NCI-H2029 (cell line): ENCODE measurements at regions not wholly inside any gene's neighbourhood (a gene's known extent, or its start where the extent isn't known, plus 50 kb on each side); places are given as distances from the start of the nearest gene placed in this dataset.
"Not testable (repeated sequence)": the region's sequence is repeated elsewhere in the genome, so short reads cannot be mapped to it uniquely, and the experiment has no call there.

Experiments
- DNase-seq: peaks from one replicate; lab custom pipeline; 2025; lab: John Stamatoyannopoulos, UW

DNA sequence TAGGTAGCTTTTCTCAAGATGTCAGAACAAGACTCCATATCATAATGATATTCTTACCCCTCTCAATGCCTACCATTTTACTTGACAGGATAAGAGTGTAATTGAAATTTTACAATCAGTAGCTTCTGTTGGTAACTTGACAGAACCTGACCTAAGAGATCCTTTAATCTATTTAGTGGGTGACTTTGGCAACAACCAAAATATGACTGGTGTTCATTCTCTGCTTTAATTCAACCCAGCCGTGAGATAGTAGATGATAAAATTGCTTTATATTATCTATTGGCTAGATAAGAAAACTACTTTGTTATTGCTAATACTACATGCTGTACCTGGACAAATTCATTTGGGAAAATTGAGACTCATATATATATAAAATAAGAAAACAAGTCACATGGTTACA is 770.2 kb upstream of the NXPH2 start:
- DNase-seq = no peak

DNA sequence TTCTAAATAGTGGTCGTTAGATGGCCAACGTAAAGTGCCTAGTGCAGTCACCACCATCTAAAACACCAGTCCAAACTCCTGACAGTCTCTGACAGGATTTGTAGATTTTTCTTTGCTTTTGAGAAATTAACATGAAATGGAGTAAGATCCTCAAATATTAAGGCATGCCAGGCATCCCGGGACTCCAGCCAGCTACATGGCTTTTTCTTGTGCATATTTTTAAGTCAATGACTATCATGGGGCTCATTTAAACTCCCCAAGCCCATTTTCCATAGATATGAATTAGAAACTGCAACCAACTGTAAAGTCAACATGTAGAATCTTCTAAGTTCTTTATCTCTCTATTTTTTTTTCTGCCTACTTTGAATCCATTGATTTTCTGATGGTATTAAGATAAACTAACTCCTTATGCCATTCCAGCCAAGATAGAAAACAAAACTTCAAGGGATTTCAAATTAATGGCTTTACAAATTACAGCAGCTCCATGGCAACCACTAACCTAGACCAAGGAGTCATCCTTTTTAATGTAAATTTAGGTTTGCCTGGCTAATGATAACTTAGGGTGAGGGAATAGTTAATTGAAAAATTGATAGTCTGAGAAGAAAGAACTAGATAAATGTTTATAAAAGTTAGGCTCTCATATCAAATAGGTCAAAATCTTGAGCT is 764.1 kb upstream of the NXPH2 start:
- DNase-seq = no peak

DNA sequence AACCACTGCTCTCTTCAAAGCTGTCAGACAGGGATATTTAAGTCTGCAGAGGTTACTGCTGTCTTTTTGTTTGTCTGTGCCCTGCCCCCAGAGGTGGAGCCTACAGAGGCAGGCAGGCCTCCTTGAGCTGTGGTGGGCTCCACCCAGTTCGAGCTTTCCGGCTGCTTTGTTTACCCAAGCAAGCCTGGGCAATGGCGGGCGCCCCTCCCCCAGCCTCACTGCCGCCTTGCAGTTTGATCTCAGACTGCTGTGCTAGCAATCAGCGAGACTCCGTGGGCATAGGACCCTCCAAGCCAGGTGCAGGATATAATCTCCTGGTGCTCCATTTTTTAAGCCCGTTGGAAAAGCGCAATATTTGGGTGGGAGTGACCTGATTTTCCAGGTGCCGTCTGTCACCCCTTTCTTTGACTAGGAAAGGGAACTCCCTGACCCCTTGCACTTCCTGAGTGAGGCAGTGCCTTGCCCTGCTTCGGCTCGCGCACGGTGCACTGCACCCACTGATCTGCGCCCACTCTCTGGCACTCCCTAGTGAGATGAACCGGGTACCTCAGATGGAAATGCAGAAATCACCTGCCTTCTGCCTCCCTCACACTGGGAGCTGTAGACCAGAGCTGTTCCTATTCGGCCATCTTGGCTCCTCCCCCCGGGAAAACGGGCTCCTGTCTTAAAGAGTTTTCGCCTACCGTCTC is 758.3 kb upstream of the NXPH2 start:
- DNase-seq = not testable (repeated sequence)

DNA sequence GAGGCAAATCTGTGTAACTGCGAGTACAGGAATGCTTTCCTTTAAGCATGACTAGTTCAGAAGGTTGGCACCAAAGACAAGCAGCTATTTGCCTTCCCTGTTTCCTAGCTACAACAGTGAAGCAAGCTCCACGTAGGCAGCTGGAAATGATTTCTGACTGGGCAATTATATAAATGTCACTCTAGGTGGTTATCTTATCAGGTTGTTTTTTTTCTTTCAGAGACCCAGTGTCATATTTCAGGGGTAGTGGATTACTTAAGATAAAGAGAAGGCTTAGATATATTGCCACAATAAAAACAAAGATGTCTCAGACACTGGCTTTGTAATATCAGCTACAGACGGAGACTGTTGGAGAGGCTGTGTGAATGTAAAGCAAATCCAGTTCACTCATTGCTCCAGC is 748.9 kb upstream of the NXPH2 start:
- DNase-seq = no peak

DNA sequence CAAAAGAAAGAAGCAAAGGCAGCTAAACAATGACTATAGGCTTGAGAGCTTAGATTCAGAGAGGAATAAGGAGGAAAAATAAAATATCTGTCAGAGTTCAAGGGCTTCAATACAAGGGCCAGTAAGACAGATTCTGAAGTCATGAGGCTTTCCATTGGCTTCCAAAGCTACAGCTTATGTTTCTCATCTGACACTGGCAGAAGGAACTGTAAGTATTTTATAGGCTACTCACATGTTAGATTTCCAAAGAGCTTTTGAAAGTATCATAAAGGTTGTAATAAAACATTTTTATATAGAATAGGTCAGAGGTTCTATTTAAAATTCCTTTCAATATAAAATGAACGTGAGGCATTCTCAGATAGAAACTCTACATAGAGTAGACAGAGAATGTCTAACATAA is 746.6 kb upstream of the NXPH2 start:
- DNase-seq = no peak

DNA sequence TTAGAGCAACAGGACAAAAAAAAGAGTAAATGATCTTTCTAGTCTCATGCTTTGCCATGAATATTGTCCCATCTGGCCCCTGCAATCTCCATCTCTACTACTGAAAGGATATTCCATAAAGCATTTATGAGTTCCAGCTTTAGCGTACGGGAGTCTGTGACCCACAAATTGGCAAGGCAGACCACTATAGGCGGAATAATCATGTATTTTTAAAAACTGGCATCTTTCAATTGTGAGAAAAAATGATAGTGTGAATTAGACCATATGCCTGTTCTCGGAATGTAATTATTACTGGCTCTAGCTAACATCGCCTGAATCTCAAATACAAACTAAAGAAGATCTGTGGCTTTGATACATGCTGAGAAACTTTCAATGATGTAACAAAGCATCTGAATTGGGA is 738.1 kb upstream of the NXPH2 start:
- no peak for DNase-seq

DNA sequence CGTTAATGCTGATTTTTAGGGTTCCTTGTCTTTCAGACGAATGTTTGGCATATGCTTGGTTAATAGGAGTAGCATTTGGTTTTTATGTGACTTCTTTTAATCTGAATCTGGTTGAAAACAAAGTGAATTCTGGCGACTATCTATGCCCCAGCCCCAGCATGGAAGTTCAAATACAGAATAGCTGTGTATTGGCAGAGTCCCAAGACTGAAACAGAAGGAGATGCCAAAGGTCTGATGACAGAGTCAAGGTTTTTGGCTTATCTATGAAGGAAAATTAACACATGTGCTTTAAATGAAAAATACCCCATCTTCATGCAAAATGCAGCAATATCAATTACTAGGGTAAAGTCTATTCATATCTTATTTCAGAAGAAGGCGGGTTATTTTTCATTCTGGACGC is 734.8 kb upstream of the NXPH2 start:
- no peak for DNase-seq

DNA sequence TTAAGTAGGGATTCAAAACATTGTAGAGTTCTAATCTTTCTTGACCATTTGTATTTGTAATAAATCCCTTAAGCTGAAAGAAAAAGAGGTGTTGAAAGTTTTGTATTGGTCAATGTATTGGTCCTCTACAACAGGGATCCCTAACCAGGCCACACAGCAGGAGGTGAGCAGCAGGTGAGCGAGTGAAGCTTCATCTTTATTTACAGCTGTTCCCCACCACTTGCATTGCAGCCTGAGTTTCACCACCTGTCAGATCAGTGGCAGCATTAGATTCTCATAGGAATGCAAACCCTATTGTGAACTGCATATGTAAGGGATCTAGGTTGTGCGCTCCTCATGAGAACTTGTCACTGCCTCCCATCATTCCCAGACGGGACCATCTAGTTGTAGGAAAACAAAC is 715.7 kb upstream of the NXPH2 start:
- no peak for DNase-seq

DNA sequence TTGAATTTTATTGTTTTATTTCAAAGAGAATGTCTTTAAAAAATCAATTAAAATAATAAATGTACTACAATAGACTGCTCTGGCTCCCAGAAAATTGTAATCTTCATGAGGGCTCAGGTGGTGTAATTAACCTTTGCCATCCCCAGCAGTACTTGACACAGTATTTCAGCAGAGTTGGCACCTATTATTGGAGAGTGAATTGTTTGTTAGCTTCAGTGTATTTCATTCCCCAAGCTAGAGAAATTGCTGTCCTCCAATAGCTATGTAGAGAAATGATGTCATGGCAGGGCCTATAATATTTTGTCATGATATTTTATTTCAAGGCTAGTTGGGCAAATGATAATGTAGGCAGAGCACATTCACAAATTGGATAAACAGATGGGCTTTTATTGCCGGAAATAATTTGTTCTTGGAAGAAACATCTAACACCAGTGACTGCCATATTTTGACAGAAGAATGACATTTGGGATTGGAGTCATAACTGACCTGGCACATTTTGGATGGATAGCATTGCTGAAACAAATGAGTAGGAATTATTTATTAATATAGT is 712.0 kb upstream of the NXPH2 start:
- DNase-seq = no peak

DNA sequence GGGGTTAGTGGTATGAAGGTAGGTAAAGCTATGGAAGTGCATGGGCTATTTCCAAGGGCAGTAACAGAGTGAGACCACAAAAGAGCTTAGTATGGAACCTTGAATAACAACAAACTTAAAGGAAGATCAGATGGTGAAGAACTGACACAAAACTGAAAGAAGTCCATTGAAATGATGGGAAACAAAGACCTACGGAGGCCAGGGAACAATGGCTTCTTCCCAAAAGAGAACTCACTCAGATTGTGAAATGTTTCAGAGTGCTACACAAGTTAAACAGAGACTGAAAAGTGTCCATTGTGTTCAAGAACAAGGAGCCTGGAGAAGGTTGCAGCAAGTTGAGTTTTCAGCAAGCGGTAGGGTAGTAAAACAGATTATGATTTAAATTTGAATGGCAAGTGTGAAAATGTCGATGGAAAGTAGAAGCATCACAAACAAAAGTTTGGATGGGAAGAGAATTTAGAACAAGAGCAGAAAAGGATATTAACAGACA is 700.0 kb upstream of the NXPH2 start:
- no peak for DNase-seq

DNA sequence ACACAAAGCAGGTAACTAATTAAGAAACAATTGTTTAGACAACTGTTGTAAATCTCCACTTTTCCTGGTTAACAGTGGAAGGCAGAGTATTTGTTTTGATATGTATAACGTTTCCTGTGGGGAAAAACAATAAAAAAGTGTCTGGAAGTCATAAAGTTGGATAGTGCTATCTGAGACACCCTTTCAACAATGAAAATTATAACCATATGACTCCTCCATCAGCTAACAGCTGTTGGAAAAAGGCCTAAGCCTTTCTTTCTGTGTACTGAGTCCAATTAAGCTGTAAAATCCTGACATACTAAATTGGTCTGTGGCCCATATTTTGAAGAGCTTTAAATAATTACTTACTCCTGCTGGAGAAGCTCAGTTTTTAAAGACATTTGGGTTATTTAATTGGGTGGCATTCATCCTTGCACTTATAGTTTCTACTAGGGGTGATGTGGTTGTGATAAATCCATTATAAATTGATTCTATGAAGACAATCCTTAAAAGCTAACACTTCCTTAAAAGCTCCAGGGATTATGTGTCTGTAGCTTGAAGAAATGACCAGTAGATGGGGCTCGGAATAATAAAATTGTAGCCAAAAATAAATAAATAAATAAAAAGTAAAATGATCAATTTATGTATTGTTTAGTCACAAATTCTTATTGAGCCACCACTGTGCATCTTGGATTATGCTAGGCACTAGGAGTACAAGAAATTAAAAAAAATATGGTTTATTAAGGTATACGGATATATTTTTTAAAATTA is 698.1 kb upstream of the NXPH2 start:
- no peak for DNase-seq

DNA sequence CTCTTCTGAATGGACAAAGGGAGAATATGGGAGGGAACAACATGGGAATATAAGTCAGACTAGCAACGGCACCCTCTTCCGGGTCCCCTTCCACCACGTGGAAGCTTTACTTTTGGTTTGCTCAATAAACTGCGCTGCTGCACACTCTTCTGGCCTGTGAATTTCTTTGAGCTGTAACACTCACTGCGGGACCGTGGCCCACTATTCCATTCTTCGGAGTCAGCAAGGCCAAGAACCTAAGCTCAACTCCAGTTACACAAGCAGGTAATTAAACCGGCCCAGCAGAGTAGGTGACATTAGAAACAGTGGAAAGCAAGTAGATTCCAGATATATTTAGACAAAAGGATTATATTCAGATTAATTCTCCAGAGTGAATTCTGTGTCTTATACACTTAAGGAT is 697.4 kb upstream of the NXPH2 start:
- DNase-seq = no peak

DNA sequence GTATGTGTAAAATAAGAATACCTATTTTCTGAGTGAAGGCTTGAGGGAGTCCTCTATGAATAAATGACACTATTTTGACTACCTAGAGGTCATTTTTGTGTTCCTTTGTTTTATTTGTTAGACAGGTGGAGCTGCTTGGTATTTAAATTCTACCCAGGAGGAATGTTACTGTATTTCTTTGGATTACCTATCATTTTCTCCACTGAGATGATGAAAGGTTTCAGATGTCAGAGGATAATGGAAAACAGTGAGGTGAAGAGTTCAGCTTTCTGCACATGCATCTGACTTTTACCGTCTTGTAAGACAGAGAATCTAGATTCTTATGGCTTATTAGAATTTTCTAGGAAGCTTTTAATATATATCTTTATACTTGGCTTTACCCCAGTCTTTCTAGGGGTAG is 689.8 kb upstream of the NXPH2 start:
- DNase-seq = no peak

DNA sequence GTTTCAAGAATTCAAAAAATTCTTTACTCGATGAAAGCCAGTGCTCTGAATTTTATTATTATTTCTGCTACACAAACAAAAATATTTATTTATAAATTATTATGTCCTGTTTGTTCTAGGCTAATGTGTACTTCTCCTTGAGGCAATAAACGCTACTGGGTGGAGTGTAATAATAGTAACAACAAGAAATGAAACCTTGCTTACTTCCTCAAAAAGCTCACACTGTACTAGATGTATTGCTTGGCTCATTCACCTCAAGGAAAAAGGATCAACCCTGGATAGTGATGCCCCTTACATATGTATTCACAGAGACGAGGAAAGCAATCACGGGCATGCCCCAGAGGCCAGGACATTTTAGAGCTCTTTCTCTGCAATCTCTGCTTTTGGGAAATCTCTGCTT is 685.6 kb upstream of the NXPH2 start:
- DNase-seq = no peak

DNA sequence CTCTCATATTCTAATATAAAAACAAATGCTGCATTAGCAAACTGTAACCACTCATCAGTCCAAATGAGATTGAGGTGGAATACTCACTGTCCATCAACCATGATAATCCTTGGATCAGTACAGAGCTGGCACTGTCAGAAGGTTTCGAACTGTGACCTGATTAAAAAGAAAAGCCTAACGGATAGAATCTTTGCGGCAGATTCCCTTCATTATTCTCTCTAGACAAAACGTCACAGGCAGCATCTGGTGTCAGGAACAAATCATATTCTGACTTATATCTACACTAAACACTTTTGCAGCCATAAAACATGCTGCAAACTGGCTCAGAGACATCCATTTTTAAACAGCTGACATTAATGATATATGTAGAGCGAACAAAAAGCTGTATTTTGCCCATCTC is 677.7 kb upstream of the NXPH2 start:
- DNase-seq = no peak

DNA sequence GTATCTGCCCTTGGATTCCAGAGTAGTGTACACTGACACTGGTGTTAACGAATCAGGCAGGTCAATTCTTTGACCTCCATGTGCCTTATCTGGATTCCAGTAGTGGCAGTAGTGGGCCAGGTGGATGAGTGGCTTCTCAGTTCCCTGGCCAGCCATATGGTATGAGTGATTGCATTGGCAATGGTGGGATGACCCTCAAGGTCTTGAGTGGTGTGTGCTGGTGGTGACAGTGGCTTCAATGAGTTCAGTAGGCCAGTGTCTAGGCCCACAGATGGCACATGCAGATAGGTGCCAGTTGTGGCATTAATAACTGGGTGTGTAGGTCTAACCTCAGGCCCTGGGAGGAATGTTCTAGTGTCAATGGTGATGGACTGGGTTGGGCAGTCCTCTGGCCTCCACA is 674.1 kb upstream of the NXPH2 start:
- DNase-seq = no peak

DNA sequence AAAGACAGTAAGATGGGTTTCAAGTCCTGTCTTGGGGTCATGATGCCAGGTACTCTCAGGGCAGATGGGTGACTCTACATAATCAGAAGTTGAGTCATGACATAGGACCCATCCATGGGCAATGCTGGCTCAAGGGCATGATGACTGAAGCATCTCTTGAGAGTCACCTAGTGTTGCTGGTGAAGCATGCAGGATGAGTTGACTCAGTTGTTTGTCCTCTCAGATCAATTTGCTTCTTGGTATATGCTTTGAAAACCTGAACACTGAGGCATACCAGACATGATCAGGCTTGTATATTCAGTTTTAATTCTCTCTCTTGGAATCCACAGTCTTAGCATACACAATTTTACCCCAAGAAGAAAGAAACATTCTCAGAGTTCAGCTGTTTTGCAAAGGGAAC is 658.9 kb upstream of the NXPH2 start:
- DNase-seq = no peak

DNA sequence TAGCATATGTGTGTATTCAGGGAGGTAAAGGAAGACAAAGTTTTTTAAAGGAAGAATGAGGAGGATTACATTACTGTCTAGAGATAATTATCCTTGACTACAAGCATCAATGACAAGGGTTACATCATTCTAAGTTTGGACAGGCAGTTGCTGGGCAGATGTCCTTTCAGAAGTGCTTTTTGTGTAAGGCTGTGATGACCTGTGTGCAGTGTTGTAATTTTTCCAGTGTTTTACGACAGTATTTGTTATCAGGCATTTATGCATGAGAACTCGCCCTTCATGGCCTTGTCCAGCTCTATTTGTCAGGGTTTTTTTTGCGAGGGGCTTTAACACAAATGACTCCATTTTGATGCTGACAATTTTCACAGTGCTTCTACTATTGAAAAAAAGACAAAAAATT is 658.3 kb upstream of the NXPH2 start:
- DNase-seq = no peak

DNA sequence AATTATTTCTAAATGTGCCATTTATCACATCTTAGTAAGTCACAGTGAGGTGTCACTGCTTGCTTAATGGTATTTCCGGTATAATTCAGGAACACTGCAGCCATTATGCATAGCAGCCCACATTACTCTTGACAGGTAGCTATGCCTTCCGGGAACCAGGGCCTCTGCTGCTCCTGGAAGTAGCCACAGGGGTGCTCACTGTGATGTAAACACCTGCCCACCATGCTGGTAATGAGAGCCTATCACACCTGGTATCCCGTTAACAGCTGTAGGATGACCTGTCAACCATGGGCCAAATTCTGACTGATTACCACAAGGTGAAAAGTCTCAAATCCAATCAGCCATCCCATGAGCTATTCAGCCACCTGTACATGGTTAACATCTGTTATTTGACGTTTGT is 647.0 kb upstream of the NXPH2 start:
- no peak for DNase-seq

DNA sequence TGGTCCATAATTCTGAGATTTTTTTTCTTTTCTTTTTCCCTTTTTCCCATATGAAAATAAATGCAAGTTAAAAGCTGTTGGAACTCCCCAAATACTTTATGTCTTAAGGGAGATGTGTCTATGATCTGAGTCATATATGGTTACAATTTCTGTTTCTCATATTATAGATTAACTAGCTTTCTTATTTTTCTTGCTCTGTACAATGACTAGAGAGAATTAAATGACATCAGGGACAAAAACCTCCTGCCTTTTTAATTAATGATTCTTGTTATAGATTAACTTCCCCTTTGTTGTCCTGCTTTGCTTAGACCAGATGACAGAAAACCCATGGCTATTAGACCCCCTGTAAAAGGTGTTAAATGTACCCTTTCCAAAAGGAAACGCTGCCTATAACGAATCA is 643.9 kb upstream of the NXPH2 start:
- no peak for DNase-seq

DNA sequence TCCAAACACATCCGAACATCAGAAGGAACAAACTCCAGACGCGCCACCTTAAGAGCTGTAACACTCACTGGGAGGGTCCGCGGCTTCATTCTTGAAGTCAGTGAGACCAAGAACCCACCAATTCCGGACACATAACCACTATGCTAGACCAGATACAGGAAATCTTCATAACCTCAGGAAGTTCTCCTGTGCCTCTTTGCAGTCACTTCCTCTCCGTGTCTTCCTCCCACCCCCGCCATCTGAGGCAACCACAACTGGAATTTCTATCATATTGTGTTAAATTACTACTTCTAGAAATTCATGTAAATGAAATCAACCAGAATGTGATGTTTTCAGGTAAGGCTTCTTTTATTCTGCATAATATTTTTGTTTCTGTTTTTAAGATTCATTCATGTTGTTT is 631.0 kb upstream of the NXPH2 start:
- DNase-seq = no peak

DNA sequence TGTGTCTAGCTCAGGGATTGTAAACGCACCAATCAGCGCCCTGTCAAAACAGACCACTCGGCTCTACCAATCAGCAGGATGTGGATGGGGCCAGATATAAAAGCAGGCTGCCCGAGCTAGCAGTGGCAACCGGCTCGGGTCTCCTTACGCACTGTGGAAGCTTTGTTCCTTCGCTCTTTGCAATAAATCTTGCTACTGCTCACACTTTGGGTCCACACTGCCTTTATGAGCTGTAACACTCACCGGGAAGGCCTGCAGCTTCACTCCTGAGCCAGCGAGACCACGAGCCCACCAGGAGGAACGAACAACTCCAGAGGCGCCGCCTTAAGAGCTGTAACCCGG is 630.6 kb upstream of the NXPH2 start:
- DNase-seq = not testable (repeated sequence)
